Right lobe of liver (tissue), 6 donors: ENCODE measurements at regions not wholly inside any gene's neighbourhood (a gene's known extent, or its start where the extent isn't known, plus 50 kb on each side); places are given as distances from the start of the nearest gene placed in this dataset.

Source experiments
- ATAC-seq, 4 donors: fragments of 200-7000 bp; cut with Tn5 transposase; one replicate each; pipeline ENCODE4 v1.9.1; 2020; ENCODE audit warnings: mild to moderate bottlenecking in 4 of 4, moderate library complexity in 4 of 4
- DNase-seq, 3 donors: peaks; one replicate each; pipeline ENCODE4 v3.0.0-alpha.2; 2020
- H3K27ac ChIP-seq, 3 donors: fragments of 200-600 bp; one replicate each; pipeline ENCODE4 v1.8.0; 2022
- H3K27me3 ChIP-seq, 2 donors: fragments of 200-600 bp; one replicate each; pipeline ENCODE4 v1.8.0; 2022
- H3K36me3 ChIP-seq, 4 donors: fragments of 200-600 bp; sonication (generic) in 1 of 4; one replicate each; pipeline versions ENCODE4 v1.5.1 to v1.8.0; 2017 to 2022; ENCODE audit warnings: control low read depth in 1 of 4
- H3K4me1 ChIP-seq, 4 donors: fragments of 200-600 bp; sonication (generic) in 1 of 4; one replicate each; pipeline versions ENCODE4 v1.5.1 to v1.8.0; 2017 to 2022; ENCODE audit warnings: control low read depth in 1 of 4
- H3K4me3 ChIP-seq, 3 donors: fragments of 200-600 bp; one replicate each; pipeline ENCODE4 v1.8.0; 2022
- H3K9me3 ChIP-seq, 4 donors: fragments of 200-600 bp; sonication (generic) in 1 of 4; one replicate each; pipeline versions ENCODE4 v1.5.1 to v1.8.0; 2017 to 2022; ENCODE audit warnings: control low read depth in 1 of 4
- CTCF ChIP-seq, 4 donors: fragments of 200-600 bp in 3 of 4; fragments of 450-650 bp in 1 of 4; IDR thresholded peaks; one replicate each; pipeline versions ENCODE4 v1.5.1 to v1.8.0; 2016 to 2022; ENCODE audit warnings: antibody characterized with exemption in 4 of 4, mild to moderate bottlenecking in 2 of 4
- POLR2A ChIP-seq: fragments of 450-650 bp; IDR thresholded peaks from one replicate; pipeline ENCODE4 v1.6.1; 2017; ENCODE audit warnings: antibody characterized with exemption, mild to moderate bottlenecking
- WGBS: methylation state at CpG from one replicate; pipeline ENCODE4 v1.1.6; 2018; ENCODE audit warnings: low coverage, low lambda C conversion rate; ENCODE audit not compliant: insufficient coverage; ENCODE audit errors: missing lambda C conversion rate; 5-methylcytosine and 5-hydroxymethylcytosine counted together
- intact Hi-C, 2 donors: fragments of 100-400 bp; cut with DNase I; formaldehyde crosslinking; loops; one replicate each; pipeline versions ENCODE4 v1.11.2 to v1.14.1; 2022
- donor health status: DM: no; HTN: yes; CAD: no.
- donor health status: DM: no; HTN: no; CAD: no.
- donor health status: DM: no; HTN: no; CAD: no.
- donor health status: DM: no; HTN: yes; CAD: no.
- donor health status: DM: no; HTN: yes; CAD: no.

GRCh38 chr3:160088492-160089137 lies 100.0 kb downstream of the IL12A start:
- peaks cover 0 to 13% (median 4%) of the 10 kb centered on the region in 4 donors for H3K4me1 ChIP-seq
- no peaks in the 10 kb centered on the region for H3K27me3 ChIP-seq
- ATAC-seq (peak; percentile 84 to 87 (median 85)), DNase-seq (no peak)
- H3K27ac ChIP-seq = no peak overlapping the region
- 65% methylated on average over 3 of the region's 3 CpGs for WGBS
- H3K4me3 ChIP-seq = no peak overlapping the region
- intact Hi-C loops = no loop called here
- H3K36me3 ChIP-seq = no peaks in the 10 kb centered on the region
- H3K9me3 ChIP-seq = no peaks in the 10 kb centered on the region
- TF ChIP-seq CTCF (IDR thresholded peaks at IDR 0.05) (no peak), POLR2A (no peak)

GRCh38 chr3:160090653-160091052 lies 102.0 kb downstream of the IL12A start:
- no peaks in the 10 kb centered on the region for H3K9me3 ChIP-seq
- intact Hi-C loops = no loop called here
- no peak for ATAC-seq
- H3K27me3 ChIP-seq = no peaks in the 10 kb centered on the region
- H3K27ac ChIP-seq = no peak overlapping the region
- H3K4me3 ChIP-seq = no peak overlapping the region
- no peak for TF ChIP-seq CTCF (IDR thresholded peaks at IDR 0.05)
- no peak for TF ChIP-seq POLR2A
- 90% methylated on average over 4 of the region's 4 CpGs for WGBS
- H3K4me1 ChIP-seq = peaks cover 0 to 13% (median 4%) of the 10 kb centered on the region in 4 donors
- no peaks in the 10 kb centered on the region for H3K36me3 ChIP-seq
- DNase-seq = no peak

- TF ChIP-seq POLR2A (no peak), CTCF (IDR thresholded peaks at IDR 0.05) (no peak)
- no peak for DNase-seq
- 53% methylated on average over 4 of the region's 4 CpGs for WGBS
Observed at GRCh38 chr3:160091441-160091840, 102.8 kb downstream of the IL12A start.

GRCh38 chr3:160092760-160093159 lies 104.1 kb downstream of the IL12A start:
- Histone ChIP-seq H3K4me3 (no peak overlapping the region), H3K9me3 (no peaks in the 10 kb centered on the region), H3K4me1 (peaks cover 0 to 13% (median 4%) of the 10 kb centered on the region in 4 donors), H3K27ac (no peak overlapping the region), H3K36me3 (no peaks in the 10 kb centered on the region), H3K27me3 (no peaks in the 10 kb centered on the region)
- intact Hi-C loops = no loop called here
- DNase-seq (no peak), ATAC-seq (no peak)
- TF ChIP-seq CTCF (IDR thresholded peaks at IDR 0.05) = no peak
- TF ChIP-seq POLR2A = no peak
- WGBS = 92% methylated on average over 2 of the region's 4 CpGs

More at GRCh38 chr3:160091441-160091840, 102.8 kb downstream of the IL12A start:
- Histone ChIP-seq H3K4me3 (no peak overlapping the region), H3K4me1 (peaks cover 0 to 13% (median 4%) of the 10 kb centered on the region in 4 donors), H3K9me3 (no peaks in the 10 kb centered on the region), H3K27ac (no peak overlapping the region), H3K36me3 (no peaks in the 10 kb centered on the region), H3K27me3 (no peaks in the 10 kb centered on the region)
- intact Hi-C loops = no loop called here
- peak in 2 of 4 donors; percentile 49 to 64 for ATAC-seq
